OCI-LY7 (cell line): ENCODE measurements at regions not wholly inside any gene's neighbourhood (a gene's known extent, or its start where the extent isn't known, plus 50 kb on each side); places are given as distances from the start of the nearest gene placed in this dataset.

Experiments used
- CTCF ChIP-seq: fragments of 200-600 bp; sonication (generic); conservative IDR thresholded peaks from 2 replicates; pipeline ENCODE4 v1.5.1; 2014; ENCODE audit warnings: mild to moderate bottlenecking, antibody characterized with exemption, low read length, moderate library complexity, mixed read lengths
- EZH2phosphoT487 ChIP-seq: fragments of 200-600 bp; sonication (generic); IDR thresholded peaks from 2 replicates; pipeline ENCODE4 v1.6.1; 2018; ENCODE audit warnings: low read depth, borderline replicate concordance, mild to moderate bottlenecking, mixed run types, antibody characterized with exemption, low read length, moderate library complexity, mixed read lengths

GRCh38 chr17:77018504-77018903 is 122.3 kb upstream of the SEC14L1 start:
- TF ChIP-seq CTCF (no peak), EZH2phosphoT487 (no peak)
